Keratinocyte (primary cell): ENCODE measurements at regions not wholly inside any gene's neighbourhood (a gene's known extent, or its start where the extent isn't known, plus 50 kb on each side); places are given as distances from the start of the nearest gene placed in this dataset.

Source experiments
- DNase-seq: peaks from one replicate; pipeline ENCODE4 v3.0.0-alpha.2; 2011; ENCODE audit warnings: low read depth, missing footprints, low spot score
- FAIRE-seq: peaks from 2 replicates; lab custom pipeline; 2011; peaks lifted over from hg19 to GRCh38; lab: Jason Lieb, UNC
- H2AFZ ChIP-seq: 2 replicates; pipeline ENCODE4 v1.6.0; 2012; ENCODE audit warnings: low read length, control low read depth, inconsistent platforms; ENCODE audit not compliant: control insufficient read depth
- H3K27ac ChIP-seq: 2 replicates; pipeline ENCODE4 v1.5.1; 2011; ENCODE audit warnings: low read length; ENCODE audit not compliant: control insufficient read depth, insufficient read depth
- H3K27me3 ChIP-seq: 3 replicates; pipeline ENCODE4 v1.6.0; 2011; ENCODE audit warnings: low read length; ENCODE audit not compliant: control insufficient read depth, insufficient read depth; ENCODE audit errors: extremely low read depth
- H3K36me3 ChIP-seq, 2 experiments: 2 replicates in 1 of 2; 3 replicates in 1 of 2; pipeline ENCODE4 v1.5.1; 2011; ENCODE audit warnings: low read length in 2 of 2, mild to moderate bottlenecking in 1 of 2; ENCODE audit not compliant: control insufficient read depth in 2 of 2, insufficient read depth in 2 of 2; ENCODE audit errors: extremely low read depth in 1 of 2
- H3K4me1 ChIP-seq: 3 replicates; pipeline ENCODE4 v1.5.1; 2011; ENCODE audit warnings: low read length; ENCODE audit not compliant: control insufficient read depth, insufficient read depth; ENCODE audit errors: extremely low read depth
- H3K4me2 ChIP-seq: 3 replicates; pipeline ENCODE4 v1.6.0; 2011; ENCODE audit warnings: low read depth, low read length; ENCODE audit not compliant: control insufficient read depth, insufficient read depth; ENCODE audit errors: extremely low read depth
- H3K4me3 ChIP-seq, 3 experiments: fragments of 200-600 bp in 1 of 3; sonication (generic) in 1 of 3; 2 replicates in 2 of 3; 3 replicates in 1 of 3; pipeline ENCODE4 v1.5.1; 2011 to 2016; ENCODE audit warnings: low read length in 3 of 3, mild to moderate bottlenecking in 3 of 3, control low read depth in 2 of 3, inconsistent platforms in 1 of 3, low read depth in 1 of 3, mixed read lengths in 1 of 3, mixed run types in 1 of 3, moderate library complexity in 1 of 3; ENCODE audit not compliant: control insufficient read depth in 2 of 3, insufficient read depth in 2 of 3; ENCODE audit errors: extremely low read depth in 1 of 3
- H3K79me2 ChIP-seq: 2 replicates; pipeline ENCODE4 v1.6.0; 2012; ENCODE audit warnings: low read length; ENCODE audit not compliant: control insufficient read depth, insufficient read depth
- H3K9ac ChIP-seq: 3 replicates; pipeline ENCODE4 v1.6.0; 2011; ENCODE audit warnings: low read length; ENCODE audit not compliant: control insufficient read depth, insufficient read depth; ENCODE audit errors: extremely low read depth
- H3K9me1 ChIP-seq: 3 replicates; pipeline ENCODE4 v1.6.0; 2011; ENCODE audit warnings: low read length; ENCODE audit not compliant: control insufficient read depth, insufficient read depth; ENCODE audit errors: extremely low read depth
- H3K9me3 ChIP-seq: 2 replicates; pipeline ENCODE4 v1.5.1; 2012; ENCODE audit warnings: low read depth, low read length; ENCODE audit not compliant: control insufficient read depth
- H4K20me1 ChIP-seq: 3 replicates; pipeline ENCODE4 v1.6.0; 2011; ENCODE audit warnings: low read length; ENCODE audit not compliant: control insufficient read depth, insufficient read depth; ENCODE audit errors: extremely low read depth
- CTCF ChIP-seq, 3 experiments: IDR thresholded peaks in 1 of 3; conservative IDR thresholded peaks in 1 of 3; optimal IDR thresholded peaks in 1 of 3; 2 replicates in 2 of 3; 3 replicates in 1 of 3; pipeline versions ENCODE3 to v1.5.1; 2011; ENCODE audit warnings: low read length in 3 of 3, mild to moderate bottlenecking in 3 of 3, moderate library complexity in 2 of 3, control low read depth in 1 of 3, inconsistent platforms in 1 of 3; ENCODE audit not compliant: insufficient read depth in 2 of 3; ENCODE audit errors: extremely low read depth in 1 of 3
- EZH2 ChIP-seq: IDR thresholded peaks from one replicate; pipeline ENCODE4 v1.6.1; 2012; ENCODE audit warnings: inconsistent platforms, mild to moderate bottlenecking, low read length, moderate library complexity
- dilution Hi-C: fragments of 300-500 bp; cut with MboI; formaldehyde crosslinking; loops from one replicate; pipeline ENCODE4 v1.7.0; 2020; ENCODE audit warnings: low sequenced_read_pairs; ENCODE audit not compliant: extremely low pct_ligation_motif_present

GRCh38 chr16:51567911-51568310, 416.8 kb upstream of the SALL1 start:
- no peaks in the 10 kb centered on the region for H3K9me3 ChIP-seq
- H3K9ac ChIP-seq = no peak overlapping the region

GRCh38 chr16:51565184-51565583, 414.1 kb upstream of the SALL1 start:
- no peaks in the 10 kb centered on the region for H3K79me2 ChIP-seq
- H2AFZ ChIP-seq = no peak overlapping the region
- no peaks in the 10 kb centered on the region for H3K9me1 ChIP-seq
- H3K27ac ChIP-seq = no peak overlapping the region
- DNase-seq = no peak
- no peak overlapping the region for H3K4me3 ChIP-seq
- TF ChIP-seq CTCF (optimal IDR thresholded peaks at IDR 0.05 in 1 of 3, IDR thresholded peaks at IDR 0.05 in 1 of 3, conservative IDR thresholded peaks at IDR 0.05 in 1 of 3; ENCODE audit: extremely low read depth in 1 of 3, insufficient read depth in 2 of 3, low read length in 3 of 3) (no peak), EZH2 (no peak)
- H3K4me2 ChIP-seq = no peak overlapping the region
- H3K9me3 ChIP-seq = no peaks in the 10 kb centered on the region
- no peak for FAIRE-seq
- H3K27me3 ChIP-seq = no peaks in the 10 kb centered on the region
- H4K20me1 ChIP-seq = no peaks in the 10 kb centered on the region
- no peak overlapping the region for H3K9ac ChIP-seq
- dilution Hi-C loops = no loop called here
- H3K4me1 ChIP-seq = peaks cover 20% of the 10 kb centered on the region
- H3K36me3 ChIP-seq = no peaks in the 10 kb centered on the region

More at GRCh38 chr16:51567911-51568310, 416.8 kb upstream of the SALL1 start:
- DNase-seq (no peak), FAIRE-seq (no peak)
- dilution Hi-C loops = no loop called here
- peaks cover 20% of the 10 kb centered on the region for H3K4me1 ChIP-seq
- no peaks in the 10 kb centered on the region for H3K9me1 ChIP-seq
- no peak overlapping the region for H2AFZ ChIP-seq
- H4K20me1 ChIP-seq = no peaks in the 10 kb centered on the region
- no peak overlapping the region for H3K4me3 ChIP-seq
- H3K27ac ChIP-seq = no peak overlapping the region
- H3K27me3 ChIP-seq = no peaks in the 10 kb centered on the region
- no peaks in the 10 kb centered on the region for H3K36me3 ChIP-seq
- no peak overlapping the region for H3K4me2 ChIP-seq
- H3K79me2 ChIP-seq = no peaks in the 10 kb centered on the region
- no peak for TF ChIP-seq CTCF (optimal IDR thresholded peaks at IDR 0.05 in 1 of 3, IDR thresholded peaks at IDR 0.05 in 1 of 3, conservative IDR thresholded peaks at IDR 0.05 in 1 of 3; ENCODE audit: extremely low read depth in 1 of 3, insufficient read depth in 2 of 3, low read length in 3 of 3)
- no peak for TF ChIP-seq EZH2
